CD4-positive, alpha-beta T cell treated with Interleukin-15 for 1 hour (primary cell): ENCODE measurements at regions not wholly inside any gene's neighbourhood (a gene's known extent, or its start where the extent isn't known, plus 50 kb on each side); places are given as distances from the start of the nearest gene placed in this dataset.

Experiments
- DNase-seq: peaks from one replicate; pipeline ENCODE4 v3.0.0-alpha.2; 2020

GRCh38 chr9:7859701-7860334, 60.2 kb upstream of the DMAC1 start:
- DNase-seq, result no peak

- DNase-seq, result no peak
Observed at GRCh38 chr9:7858166-7858565, 58.6 kb upstream of the DMAC1 start.

- DNase-seq, result no peak
Observed at GRCh38 chr9:7854763-7855162, 55.2 kb upstream of the DMAC1 start.
